ENCODE measurements at regions not wholly inside any gene's neighbourhood (a gene's known extent, or its start where the extent isn't known, plus 50 kb on each side); places are given as distances from the start of the nearest gene placed in this dataset.

DNA sequence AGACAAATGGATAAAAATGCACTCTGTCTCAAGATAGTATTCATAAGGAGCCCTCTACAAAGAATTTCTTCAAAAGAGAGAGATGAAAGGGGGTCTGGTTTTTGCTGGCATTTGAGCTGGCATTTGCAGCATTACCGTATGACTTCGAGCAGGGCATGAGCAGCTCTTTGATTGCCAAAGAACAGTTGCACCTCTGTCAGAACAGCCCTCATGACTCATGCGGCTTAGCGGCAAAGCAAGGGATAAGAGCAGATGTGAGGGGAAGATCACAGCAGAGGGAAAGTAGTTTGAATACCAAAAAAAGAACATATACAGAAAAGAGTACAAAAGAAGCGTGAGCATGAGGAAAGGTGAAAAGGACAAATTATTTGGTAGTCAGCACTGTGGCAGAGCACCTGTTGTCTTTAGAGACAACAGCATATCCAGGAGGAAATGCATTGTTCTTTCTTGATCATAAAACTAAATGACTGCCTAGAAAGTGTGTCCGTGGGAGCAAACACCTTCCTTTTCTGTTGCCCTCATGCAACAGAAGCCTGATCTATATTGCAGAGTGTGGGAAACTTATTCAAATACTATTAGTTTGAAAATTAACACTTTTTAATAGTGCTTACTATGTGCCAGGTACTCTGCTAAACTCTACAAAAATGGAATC is 80.5 kb upstream of the SLC24A5 start:
- Histone ChIP-seq H2BK120ac (ENCODE audit: low read depth, low read length) (no peak overlapping the region), H3K4ac (ENCODE audit: low read depth, low read length) (no peak overlapping the region), H3K18ac (ENCODE audit: low read length) (no peak overlapping the region), H3K36me3 (ENCODE audit: control insufficient read depth, insufficient read depth, low read length) (no peaks in the 10 kb centered on the region), H3K79me1 (ENCODE audit: low read length) (no peaks in the 10 kb centered on the region), H3K27me3 (ENCODE audit: insufficient read depth, low read length, poor library complexity) (no peaks in the 10 kb centered on the region), H4K8ac (ENCODE audit: low read depth, low read length) (no peak overlapping the region), H3K9ac (ENCODE audit: low read length) (no peak overlapping the region), H3K4me3 (ENCODE audit: low read length) (no peak overlapping the region), H3K56ac (ENCODE audit: low read length) (no peak overlapping the region), H3K23ac (ENCODE audit: low read length) (no peak overlapping the region), H2AK5ac (ENCODE audit: low read length) (no peak overlapping the region), H2BK15ac (replicated peaks; ENCODE audit: low read depth) (no peak overlapping the region), H3K4me1 (ENCODE audit: control insufficient read depth, low read depth, low read length) (no peaks in the 10 kb centered on the region), H2BK5ac (ENCODE audit: low read length) (no peak overlapping the region), H4K5ac (ENCODE audit: low read length) (no peak overlapping the region), H3K79me2 (ENCODE audit: control insufficient read depth, insufficient read depth, low read length) (no peaks in the 10 kb centered on the region), H3K4me2 (ENCODE audit: low read length) (no peak overlapping the region), H3K27ac (ENCODE audit: low read depth, low read length) (no peak overlapping the region)
- DNase-seq = peak; percentile 14
- WGBS (ENCODE audit: extremely low coverage, insufficient coverage, low lambda C conversion rate) = no CpG with 5 or more reads among the region's 6 CpGs

DNA sequence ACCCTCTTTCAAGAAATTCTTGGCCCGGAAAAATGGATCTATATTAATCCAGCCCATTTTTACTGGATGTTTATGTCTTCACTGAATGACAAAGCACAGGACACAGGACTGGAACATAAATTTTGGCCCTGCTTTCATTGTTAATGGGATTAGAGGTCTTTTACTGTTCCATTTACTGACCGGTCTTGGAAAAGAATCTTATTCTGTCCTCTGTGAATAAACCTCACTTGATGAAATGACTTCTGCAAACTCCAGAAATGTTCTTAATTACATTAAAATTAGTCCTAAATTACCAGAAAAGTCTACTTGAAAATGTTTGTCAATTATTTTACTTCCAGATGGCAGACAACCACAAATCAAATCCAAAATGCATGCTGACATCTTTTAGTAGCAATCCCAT is 79.3 kb upstream of the SLC24A5 start:
- Histone ChIP-seq H2BK120ac (ENCODE audit: low read depth, low read length) (no peak overlapping the region), H2BK5ac (ENCODE audit: low read length) (no peak overlapping the region), H3K4me1 (ENCODE audit: control insufficient read depth, low read depth, low read length) (peaks cover 4% of the 10 kb centered on the region), H3K56ac (ENCODE audit: low read length) (no peak overlapping the region), H3K79me2 (ENCODE audit: control insufficient read depth, insufficient read depth, low read length) (no peaks in the 10 kb centered on the region), H4K8ac (ENCODE audit: low read depth, low read length) (no peak overlapping the region), H3K79me1 (ENCODE audit: low read length) (no peaks in the 10 kb centered on the region), H3K9ac (ENCODE audit: low read length) (no peak overlapping the region), H3K27ac (ENCODE audit: low read depth, low read length) (no peak overlapping the region), H2AK5ac (ENCODE audit: low read length) (no peak overlapping the region), H3K4me3 (ENCODE audit: low read length) (no peak overlapping the region), H3K4me2 (ENCODE audit: low read length) (no peak overlapping the region), H3K4ac (ENCODE audit: low read depth, low read length) (no peak overlapping the region), H3K18ac (ENCODE audit: low read length) (no peak overlapping the region), H4K5ac (ENCODE audit: low read length) (no peak overlapping the region), H3K27me3 (ENCODE audit: insufficient read depth, low read length, poor library complexity) (no peaks in the 10 kb centered on the region), H3K36me3 (ENCODE audit: control insufficient read depth, insufficient read depth, low read length) (no peaks in the 10 kb centered on the region), H2BK15ac (replicated peaks; ENCODE audit: low read depth) (no peak overlapping the region), H3K23ac (ENCODE audit: low read length) (no peak overlapping the region)
- no peak for DNase-seq
- WGBS (ENCODE audit: extremely low coverage, insufficient coverage, low lambda C conversion rate) = no CpG with 5 or more reads among the region's 2 CpGs

DNA sequence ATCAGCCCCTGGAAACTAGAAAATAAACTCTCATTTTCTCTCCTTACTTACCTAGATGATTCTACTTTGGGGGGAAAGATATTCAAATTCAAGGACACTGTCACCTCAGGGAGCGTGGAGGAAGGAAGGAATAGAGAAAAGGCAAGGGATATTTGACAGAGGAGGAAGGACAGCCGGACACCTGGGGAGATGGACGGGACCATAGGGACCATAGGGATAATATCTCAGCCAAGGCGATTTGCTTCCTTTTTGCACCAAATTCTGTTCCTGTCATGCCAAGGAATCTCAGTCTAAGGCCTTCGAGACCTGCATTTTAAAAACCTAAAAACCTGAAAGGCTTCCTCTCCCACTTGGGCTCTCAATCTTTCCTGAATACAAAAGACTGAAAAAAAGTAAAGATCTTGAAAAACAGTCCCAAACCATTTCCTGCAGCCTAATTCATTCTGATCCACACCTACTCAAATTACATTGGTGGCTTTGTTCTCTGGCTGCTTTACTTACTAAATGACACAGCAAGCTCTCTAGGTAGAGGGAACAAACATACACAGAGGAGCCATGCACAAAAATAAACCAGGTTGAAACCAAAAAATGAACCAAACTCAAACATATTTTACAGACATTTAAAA is 73.9 kb upstream of the SLC24A5 start:
- Histone ChIP-seq H3K79me2 (ENCODE audit: control insufficient read depth, insufficient read depth, low read length) (no peaks in the 10 kb centered on the region), H3K27ac (ENCODE audit: low read depth, low read length) (peak overlapping the region; percentile 83), H2BK5ac (ENCODE audit: low read length) (peak overlapping the region; percentile 84), H4K5ac (ENCODE audit: low read length) (no peak overlapping the region), H4K8ac (ENCODE audit: low read depth, low read length) (no peak overlapping the region), H2BK120ac (ENCODE audit: low read depth, low read length) (no peak overlapping the region), H3K18ac (ENCODE audit: low read length) (peak overlapping the region; percentile 16), H3K4ac (ENCODE audit: low read depth, low read length) (no peak overlapping the region), H3K23ac (ENCODE audit: low read length) (no peak overlapping the region), H2AK5ac (ENCODE audit: low read length) (no peak overlapping the region), H3K4me3 (ENCODE audit: low read length) (no peak overlapping the region), H3K27me3 (ENCODE audit: insufficient read depth, low read length, poor library complexity) (no peaks in the 10 kb centered on the region), H3K56ac (ENCODE audit: low read length) (peak overlapping the region; percentile 77), H2BK15ac (replicated peaks; ENCODE audit: low read depth) (no peak overlapping the region), H3K9ac (ENCODE audit: low read length) (peak overlapping the region; percentile 31), H3K79me1 (ENCODE audit: low read length) (no peaks in the 10 kb centered on the region), H3K4me2 (ENCODE audit: low read length) (no peak overlapping the region), H3K4me1 (ENCODE audit: control insufficient read depth, low read depth, low read length) (peaks cover 7% of the 10 kb centered on the region), H3K36me3 (ENCODE audit: control insufficient read depth, insufficient read depth, low read length) (no peaks in the 10 kb centered on the region)
- peak; percentile 86 for DNase-seq
- no CpG with 5 or more reads among the region's 5 CpGs for WGBS (ENCODE audit: extremely low coverage, insufficient coverage, low lambda C conversion rate)

DNA sequence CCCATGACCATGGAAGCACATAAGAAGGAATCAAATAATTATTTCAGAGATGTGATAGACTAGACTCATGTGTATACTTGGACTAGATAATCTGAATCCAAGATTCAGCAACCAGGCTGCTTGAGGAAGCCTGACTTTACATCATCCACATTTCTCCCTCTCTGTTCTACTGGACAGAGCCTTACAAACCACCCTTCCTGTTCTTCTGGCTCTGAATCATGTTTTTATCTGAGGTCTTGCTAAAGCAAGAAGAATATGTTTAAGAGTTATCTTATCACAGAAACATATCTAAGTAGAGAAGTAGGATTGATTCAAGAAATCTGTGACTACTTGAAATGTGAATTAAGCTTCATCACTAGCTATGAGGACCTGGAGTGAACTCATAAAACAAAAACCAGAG is 71.1 kb upstream of the SLC24A5 start:
- no peaks in the 10 kb centered on the region for H3K79me1 ChIP-seq (ENCODE audit: low read length)
- no peak overlapping the region for H3K9ac ChIP-seq (ENCODE audit: low read length)
- no peak overlapping the region for H2BK15ac ChIP-seq (replicated peaks; ENCODE audit: low read depth)
- H2BK5ac ChIP-seq (ENCODE audit: low read length) = no peak overlapping the region
- no peak overlapping the region for H4K8ac ChIP-seq (ENCODE audit: low read depth, low read length)
- DNase-seq = no peak
- H2BK120ac ChIP-seq (ENCODE audit: low read depth, low read length) = no peak overlapping the region
- H3K79me2 ChIP-seq (ENCODE audit: control insufficient read depth, insufficient read depth, low read length) = no peaks in the 10 kb centered on the region
- no peak overlapping the region for H3K56ac ChIP-seq (ENCODE audit: low read length)
- H4K5ac ChIP-seq (ENCODE audit: low read length) = no peak overlapping the region
- H3K18ac ChIP-seq (ENCODE audit: low read length) = no peak overlapping the region
- H3K4me1 ChIP-seq (ENCODE audit: control insufficient read depth, low read depth, low read length) = peaks cover 7% of the 10 kb centered on the region
- H2AK5ac ChIP-seq (ENCODE audit: low read length) = no peak overlapping the region
- H3K23ac ChIP-seq (ENCODE audit: low read length) = no peak overlapping the region
- H3K4ac ChIP-seq (ENCODE audit: low read depth, low read length) = no peak overlapping the region
- H3K27me3 ChIP-seq (ENCODE audit: insufficient read depth, low read length, poor library complexity) = no peaks in the 10 kb centered on the region
- no peaks in the 10 kb centered on the region for H3K36me3 ChIP-seq (ENCODE audit: control insufficient read depth, insufficient read depth, low read length)
- H3K27ac ChIP-seq (ENCODE audit: low read depth, low read length) = no peak overlapping the region
- no peak overlapping the region for H3K4me2 ChIP-seq (ENCODE audit: low read length)
- H3K4me3 ChIP-seq (ENCODE audit: low read length) = no peak overlapping the region

DNA sequence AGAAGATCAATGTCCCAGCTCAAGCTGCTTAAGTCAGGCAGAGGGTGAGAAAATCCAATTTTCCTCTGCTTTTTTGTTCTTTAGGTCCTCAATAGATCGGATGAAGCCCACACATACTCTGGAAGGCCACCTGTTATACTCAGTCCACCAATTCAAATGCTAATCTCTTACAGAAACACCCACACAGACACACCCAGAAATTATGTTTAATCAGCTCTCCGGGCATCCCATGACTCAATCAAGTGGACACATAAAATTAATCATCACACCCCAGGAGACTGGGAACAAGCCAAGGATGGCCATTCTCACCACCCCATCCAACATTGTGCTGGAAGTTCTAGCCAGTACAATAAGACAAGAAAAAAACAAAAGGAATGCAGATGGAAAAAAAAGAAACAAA is 67.8 kb upstream of the SLC24A5 start:
- no peak overlapping the region for H4K8ac ChIP-seq (ENCODE audit: low read depth, low read length)
- no peak for DNase-seq
- H3K4me1 ChIP-seq (ENCODE audit: control insufficient read depth, low read depth, low read length) = no peaks in the 10 kb centered on the region
- H2BK15ac ChIP-seq (replicated peaks; ENCODE audit: low read depth) = no peak overlapping the region
- no peak overlapping the region for H2BK120ac ChIP-seq (ENCODE audit: low read depth, low read length)
- no peak overlapping the region for H2BK5ac ChIP-seq (ENCODE audit: low read length)
- no peak overlapping the region for H3K18ac ChIP-seq (ENCODE audit: low read length)
- no peak overlapping the region for H3K9ac ChIP-seq (ENCODE audit: low read length)
- no peak overlapping the region for H3K4me3 ChIP-seq (ENCODE audit: low read length)
- H3K4me2 ChIP-seq (ENCODE audit: low read length) = no peak overlapping the region
- no peak overlapping the region for H2AK5ac ChIP-seq (ENCODE audit: low read length)
- no peak overlapping the region for H4K5ac ChIP-seq (ENCODE audit: low read length)
- no peak overlapping the region for H3K23ac ChIP-seq (ENCODE audit: low read length)
- H3K27me3 ChIP-seq (ENCODE audit: insufficient read depth, low read length, poor library complexity) = no peaks in the 10 kb centered on the region
- no CpG with 5 or more reads among the region's 2 CpGs for WGBS (ENCODE audit: extremely low coverage, insufficient coverage, low lambda C conversion rate)
- no peaks in the 10 kb centered on the region for H3K36me3 ChIP-seq (ENCODE audit: control insufficient read depth, insufficient read depth, low read length)
- no peaks in the 10 kb centered on the region for H3K79me2 ChIP-seq (ENCODE audit: control insufficient read depth, insufficient read depth, low read length)
- no peaks in the 10 kb centered on the region for H3K79me1 ChIP-seq (ENCODE audit: low read length)
- no peak overlapping the region for H3K56ac ChIP-seq (ENCODE audit: low read length)
- H3K4ac ChIP-seq (ENCODE audit: low read depth, low read length) = no peak overlapping the region
- H3K27ac ChIP-seq (ENCODE audit: low read depth, low read length) = no peak overlapping the region

DNA sequence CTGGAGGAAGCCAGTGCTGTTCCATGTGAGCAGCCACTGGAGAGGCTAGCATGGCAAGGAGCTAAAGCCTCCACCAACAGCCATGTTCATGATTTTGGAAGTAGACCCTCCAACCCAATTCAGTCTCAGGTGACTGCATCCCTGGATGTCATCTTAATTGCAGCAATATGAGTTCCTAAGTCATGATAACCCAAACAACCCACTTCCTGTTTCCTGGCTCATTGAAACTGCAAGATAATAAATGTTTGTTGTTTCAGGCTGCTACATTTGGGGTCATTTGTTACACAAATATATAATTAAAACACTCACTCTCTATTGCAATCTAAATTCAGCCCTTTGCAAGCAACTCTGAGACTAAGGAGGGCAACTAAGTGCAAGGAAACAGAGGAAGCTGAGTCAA is 62.4 kb upstream of the SLC24A5 start:
- Histone ChIP-seq H3K79me2 (ENCODE audit: control insufficient read depth, insufficient read depth, low read length) (no peaks in the 10 kb centered on the region), H2AK5ac (ENCODE audit: low read length) (no peak overlapping the region), H4K5ac (ENCODE audit: low read length) (no peak overlapping the region), H4K8ac (ENCODE audit: low read depth, low read length) (no peak overlapping the region), H3K4me1 (ENCODE audit: control insufficient read depth, low read depth, low read length) (peaks cover 1% of the 10 kb centered on the region), H3K4me3 (ENCODE audit: low read length) (no peak overlapping the region), H3K79me1 (ENCODE audit: low read length) (no peaks in the 10 kb centered on the region), H2BK15ac (replicated peaks; ENCODE audit: low read depth) (no peak overlapping the region), H3K4me2 (ENCODE audit: low read length) (no peak overlapping the region), H2BK120ac (ENCODE audit: low read depth, low read length) (no peak overlapping the region), H2BK5ac (ENCODE audit: low read length) (no peak overlapping the region), H3K56ac (ENCODE audit: low read length) (no peak overlapping the region), H3K18ac (ENCODE audit: low read length) (no peak overlapping the region), H3K27ac (ENCODE audit: low read depth, low read length) (no peak overlapping the region), H3K23ac (ENCODE audit: low read length) (no peak overlapping the region), H3K27me3 (ENCODE audit: insufficient read depth, low read length, poor library complexity) (no peaks in the 10 kb centered on the region), H3K9ac (ENCODE audit: low read length) (no peak overlapping the region), H3K36me3 (ENCODE audit: control insufficient read depth, insufficient read depth, low read length) (no peaks in the 10 kb centered on the region), H3K4ac (ENCODE audit: low read depth, low read length) (no peak overlapping the region)
- DNase-seq = no peak
